ENCODE measurements at regions not wholly inside any gene's neighbourhood (a gene's known extent, or its start where the extent isn't known, plus 50 kb on each side); places are given as distances from the start of the nearest gene placed in this dataset.

DNA sequence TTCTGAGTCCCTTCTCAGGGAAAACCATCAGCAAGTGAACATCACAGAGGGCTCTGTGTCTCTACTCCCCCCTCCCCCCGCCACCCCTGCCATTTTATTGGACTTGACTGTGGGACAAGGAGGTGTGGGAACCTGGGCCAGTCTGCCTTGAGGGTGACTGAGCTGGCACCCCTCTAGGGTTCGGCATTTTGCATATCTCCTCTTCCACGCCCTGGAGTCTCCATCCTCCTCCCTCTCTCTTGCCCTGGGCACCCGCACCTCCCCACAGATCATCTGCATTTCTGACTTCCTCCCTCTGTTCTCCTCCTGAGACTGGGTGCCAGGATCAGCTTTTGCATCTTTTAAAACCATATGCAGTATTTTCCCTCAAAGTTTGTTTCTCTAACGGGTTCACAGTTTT, 107.1 kb upstream of the ERRFI1 start:
- TF ChIP-seq REST (IDR thresholded peaks at IDR 0.05; ENCODE audit: insufficient replicate concordance, low read depth) = no peak
- TF ChIP-seq CTCF (IDR thresholded peaks at IDR 0.05; ENCODE audit: insufficient read depth, low read length) = no peak
